Subcutaneous abdominal adipose tissue (tissue), 5 donors: ENCODE measurements at regions not wholly inside any gene's neighbourhood (a gene's known extent, or its start where the extent isn't known, plus 50 kb on each side); places are given as distances from the start of the nearest gene placed in this dataset.
"Not testable (repeated sequence)": the region's sequence is repeated elsewhere in the genome, so short reads cannot be mapped to it uniquely, and the experiment has no call there.

Experiments
- H3K27ac ChIP-seq: one replicate; pipeline ENCODE4 v1.7.0; 2013; ENCODE audit warnings: low read depth, mild to moderate bottlenecking, inconsistent platforms, low read length, moderate library complexity
- H3K27me3 ChIP-seq, 5 donors: one replicate each; pipeline ENCODE4 v1.7.0; 2013; ENCODE audit warnings: low read length in 5 of 5, inconsistent platforms in 1 of 5; ENCODE audit not compliant: control insufficient read depth in 5 of 5, insufficient read depth in 4 of 5
- H3K36me3 ChIP-seq, 5 donors: one replicate each; pipeline ENCODE4 v1.7.0; 2013; ENCODE audit warnings: low read length in 5 of 5; ENCODE audit not compliant: control insufficient read depth in 5 of 5, insufficient read depth in 5 of 5
- H3K4me1 ChIP-seq, 5 donors: one replicate each; pipeline ENCODE4 v1.7.0; 2013; ENCODE audit warnings: low read length in 5 of 5, mild to moderate bottlenecking in 3 of 5, moderate library complexity in 1 of 5; ENCODE audit not compliant: control insufficient read depth in 5 of 5, insufficient read depth in 5 of 5
- H3K4me3 ChIP-seq, 5 donors: one replicate each; pipeline ENCODE4 v1.7.0; 2013; ENCODE audit warnings: low read length in 5 of 5, low read depth in 1 of 5
- H3K9ac ChIP-seq, 5 donors: one replicate each; pipeline ENCODE4 v1.7.0; 2013; ENCODE audit warnings: low read length in 5 of 5, mild to moderate bottlenecking in 4 of 5, moderate library complexity in 3 of 5
- H3K9me3 ChIP-seq, 5 donors: one replicate each; pipeline ENCODE4 v1.7.0; 2013; ENCODE audit warnings: low read length in 5 of 5; ENCODE audit not compliant: control insufficient read depth in 5 of 5
- donor health status: healthy.
- donor health status: healthy.
- donor health status: healthy.
- donor health status: healthy.
- donor health status: healthy.

DNA sequence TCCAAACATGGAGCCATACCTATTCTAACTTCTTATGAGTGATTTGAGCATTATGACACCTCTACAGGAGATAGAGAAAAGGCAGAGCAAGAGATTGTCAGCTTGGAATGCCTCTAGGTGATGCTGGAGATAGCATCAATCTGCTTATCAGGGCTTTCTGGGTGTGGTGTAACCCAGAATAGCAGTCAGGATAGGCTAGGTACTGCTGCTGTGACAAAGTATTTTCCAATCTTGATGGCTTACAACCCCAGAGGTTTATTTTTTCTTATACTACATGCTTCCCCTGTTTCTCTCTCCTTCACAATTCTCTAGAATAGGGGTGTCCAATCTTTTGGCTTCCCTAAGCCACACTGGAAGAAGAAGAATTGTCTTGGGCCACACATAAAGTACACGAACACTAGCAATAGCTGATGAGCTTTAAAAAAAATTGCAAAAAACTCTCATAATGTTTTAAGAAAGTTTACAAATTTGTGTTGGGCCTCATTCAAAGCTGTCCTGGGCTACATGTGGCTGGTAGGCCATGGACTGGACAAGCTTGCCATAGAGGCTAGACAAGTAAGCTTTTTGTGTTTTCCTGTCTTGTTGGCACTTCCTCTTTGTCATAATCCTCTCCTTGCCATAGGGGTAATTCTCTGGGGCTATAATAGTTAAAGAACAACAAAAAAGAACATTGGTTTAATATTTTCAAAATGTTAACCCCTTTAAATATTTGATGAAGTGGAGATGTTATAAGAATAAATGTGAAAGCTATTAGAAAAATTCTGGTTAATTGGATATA is 123.9 kb upstream of the PMCH start:
- Histone ChIP-seq H3K4me1 (no peaks in the 10 kb centered on the region), H3K4me3 (no peak overlapping the region), H3K9ac (no peak overlapping the region), H3K27me3 (no peaks in the 10 kb centered on the region), H3K36me3 (no peaks in the 10 kb centered on the region), H3K9me3 (peaks cover 0 to 5% (median 0%) of the 10 kb centered on the region in 5 donors), H3K27ac (no peak overlapping the region)

DNA sequence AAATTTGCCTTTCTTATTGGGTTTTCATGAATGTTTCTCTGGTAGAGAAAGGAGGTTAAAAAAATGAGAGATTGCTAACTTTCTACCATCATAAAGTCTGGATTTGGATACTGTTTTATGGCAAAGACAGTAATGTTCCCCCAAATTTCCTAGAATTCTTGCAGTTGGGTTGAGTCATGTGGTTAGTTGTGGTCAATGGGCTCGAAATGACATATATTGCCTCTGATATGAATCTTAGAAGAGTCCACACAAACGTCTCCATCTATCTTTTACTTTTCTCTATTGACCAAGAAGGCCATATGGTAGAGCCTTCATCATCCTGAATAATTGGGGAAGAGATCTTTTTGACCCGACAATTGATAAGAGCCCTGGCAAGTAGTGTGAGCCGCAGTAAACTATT is 119.5 kb upstream of the PMCH start:
- H3K27ac ChIP-seq, result no peak overlapping the region

DNA sequence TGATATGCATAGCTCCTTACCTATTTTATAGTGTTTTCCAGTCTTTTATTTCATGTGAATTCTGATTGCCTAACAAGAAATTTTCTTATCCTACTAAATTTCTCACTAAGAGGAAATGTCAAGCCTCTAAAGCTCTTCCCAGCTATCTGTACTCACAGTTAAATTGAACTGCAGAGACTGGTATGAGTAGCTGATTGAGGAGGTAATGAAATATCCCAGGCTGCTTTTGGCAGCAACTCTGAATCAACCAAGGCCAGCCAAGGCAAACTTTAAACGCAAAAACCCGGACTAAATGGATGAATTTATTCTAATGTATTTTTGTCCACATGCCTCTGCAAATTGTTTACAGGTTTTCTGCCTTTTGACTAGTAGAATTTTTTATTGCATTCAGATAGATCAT is 119.1 kb upstream of the PMCH start:
- H3K36me3 ChIP-seq, result no peaks in the 10 kb centered on the region
- no peak overlapping the region for H3K27ac ChIP-seq
- no peaks in the 10 kb centered on the region for H3K4me1 ChIP-seq
- H3K27me3 ChIP-seq, result no peaks in the 10 kb centered on the region
- no peak overlapping the region for H3K4me3 ChIP-seq
- no peak overlapping the region for H3K9ac ChIP-seq
- H3K9me3 ChIP-seq, result peaks cover 0 to 5% (median 0%) of the 10 kb centered on the region in 5 donors

More for the DNA sequence above, 119.5 kb upstream of the PMCH start:
- H3K4me1 ChIP-seq, result no peaks in the 10 kb centered on the region
- peaks cover 0 to 5% (median 0%) of the 10 kb centered on the region in 5 donors for H3K9me3 ChIP-seq
- H3K4me3 ChIP-seq, result no peak overlapping the region
- H3K27me3 ChIP-seq, result no peaks in the 10 kb centered on the region
- no peak overlapping the region for H3K9ac ChIP-seq
- H3K36me3 ChIP-seq, result no peaks in the 10 kb centered on the region

DNA sequence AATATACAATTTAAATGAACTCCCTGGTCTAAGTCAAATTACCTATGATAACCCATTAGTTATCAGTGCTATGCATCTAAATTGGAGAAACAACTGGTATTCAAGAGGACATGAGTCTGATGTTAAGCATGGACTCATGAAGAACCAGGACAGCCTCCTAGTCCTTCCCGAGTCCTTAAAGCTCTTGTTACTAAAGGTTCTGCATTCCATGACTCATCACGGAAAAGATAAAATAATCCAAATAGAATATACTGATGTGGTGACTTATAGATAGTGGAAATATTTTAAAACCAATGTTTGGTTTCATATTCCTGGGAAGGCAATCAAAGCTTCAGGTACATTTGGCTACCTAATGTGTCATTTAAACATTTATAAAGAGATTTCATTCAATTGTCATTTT is 117.2 kb upstream of the PMCH start:
- Histone ChIP-seq H3K27me3 (no peaks in the 10 kb centered on the region), H3K4me3 (no peak overlapping the region), H3K9me3 (no peaks in the 10 kb centered on the region), H3K9ac (no peak overlapping the region), H3K4me1 (no peaks in the 10 kb centered on the region), H3K27ac (no peak overlapping the region), H3K36me3 (no peaks in the 10 kb centered on the region)

DNA sequence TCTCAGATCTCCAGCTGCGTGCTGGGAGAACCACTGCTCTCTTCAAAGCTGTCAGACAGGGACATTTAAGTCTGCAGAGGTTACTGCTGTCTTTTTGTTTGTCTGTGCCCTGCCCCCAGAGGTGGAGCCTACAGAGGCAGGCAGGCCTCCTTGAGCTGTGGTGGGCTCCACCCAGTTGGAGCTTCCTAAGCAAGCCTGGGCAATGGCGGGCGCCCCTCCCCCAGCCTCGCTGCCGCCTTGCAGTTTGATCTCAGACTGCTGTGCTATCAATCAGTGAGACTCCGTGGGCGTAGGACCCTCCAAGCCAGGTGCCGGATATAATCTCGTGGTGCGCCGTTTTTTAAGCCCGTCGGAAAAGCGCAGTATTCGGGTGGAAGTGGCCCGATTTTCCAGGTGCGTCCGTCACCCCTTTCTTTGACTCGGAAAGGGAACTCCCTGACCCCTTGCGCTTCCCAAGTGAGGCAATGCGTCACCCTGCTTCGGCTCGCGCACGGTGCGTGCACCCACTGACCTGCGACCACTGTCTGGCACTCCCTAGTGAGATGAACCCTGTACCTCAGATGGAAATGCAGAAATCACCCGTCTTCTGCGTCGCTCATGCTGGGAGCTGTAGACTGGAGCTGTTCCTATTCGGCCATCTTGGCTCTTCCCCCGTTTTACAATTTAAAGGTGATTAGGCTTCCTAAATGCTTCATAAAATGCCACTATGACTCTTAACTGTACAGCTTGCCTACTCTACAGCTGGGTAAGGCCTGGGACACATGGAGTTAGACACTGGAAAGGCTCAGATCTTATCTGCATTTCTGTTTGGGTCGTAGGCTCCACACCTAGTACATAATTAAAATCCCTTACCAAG is 115.7 kb upstream of the PMCH start:
- H3K36me3 ChIP-seq, H3K9me3 ChIP-seq, H3K9ac ChIP-seq, H3K27ac ChIP-seq, H3K27me3 ChIP-seq, H3K4me3 ChIP-seq, H3K4me1 ChIP-seq: not testable (repeated sequence)

DNA sequence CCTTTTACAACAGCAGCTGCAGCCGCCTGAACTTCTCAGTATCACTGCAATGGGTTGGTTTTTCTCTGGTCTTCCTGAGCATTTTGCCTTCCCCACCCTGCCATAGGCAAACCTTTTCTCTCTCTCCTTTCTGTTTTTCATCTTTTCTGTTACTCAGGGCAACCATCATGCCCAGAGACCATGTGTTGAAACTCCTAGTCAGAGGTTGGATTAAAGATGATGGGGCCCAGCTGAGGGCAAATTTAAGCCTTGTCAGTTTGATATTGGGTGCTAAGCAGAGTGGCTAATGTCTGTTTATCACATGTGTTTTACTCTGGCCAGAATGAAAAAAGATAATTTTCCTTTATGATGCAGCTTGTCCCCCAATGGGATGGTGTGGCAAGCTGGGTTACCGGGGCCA is 107.9 kb upstream of the PMCH start:
- Histone ChIP-seq H3K27me3 (no peaks in the 10 kb centered on the region), H3K9me3 (peaks cover 0 to 7% (median 0%) of the 10 kb centered on the region in 5 donors), H3K4me3 (no peak overlapping the region), H3K4me1 (peaks cover 0 to 14% (median 8%) of the 10 kb centered on the region in 5 donors), H3K36me3 (no peaks in the 10 kb centered on the region), H3K9ac (peak overlapping the region in 2 of 5 donors; percentile 47 to 56), H3K27ac (peak overlapping the region; percentile 59)

DNA sequence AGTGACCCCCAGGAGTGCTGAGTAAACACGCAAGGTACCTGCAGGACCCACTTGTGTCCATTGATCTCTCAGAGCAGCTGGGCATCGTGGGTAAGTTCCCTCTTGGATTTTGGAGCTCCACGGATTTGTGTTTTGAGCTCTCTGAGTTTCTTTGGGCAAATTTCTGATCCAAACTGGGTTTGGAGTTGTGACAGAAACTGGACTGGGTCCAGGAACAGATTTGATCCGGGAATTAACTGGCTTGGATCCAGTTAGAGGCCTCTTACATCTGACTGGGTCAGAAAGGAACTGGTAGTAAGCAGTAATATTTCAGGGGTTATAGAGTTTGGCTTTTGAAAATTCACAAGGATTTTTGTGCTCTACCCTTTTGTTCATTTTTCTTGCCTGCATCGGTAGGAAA is 107.0 kb upstream of the PMCH start:
- H3K36me3 ChIP-seq, H3K4me3 ChIP-seq, H3K9me3 ChIP-seq, H3K27me3 ChIP-seq: not testable (repeated sequence)
- peak overlapping the region; percentile 59 for H3K27ac ChIP-seq
- H3K9ac ChIP-seq, result peak overlapping the region in 1 of 5 donors; percentile 56
- H3K4me1 ChIP-seq, result peaks cover 0 to 14% (median 8%) of the 10 kb centered on the region in 5 donors

DNA sequence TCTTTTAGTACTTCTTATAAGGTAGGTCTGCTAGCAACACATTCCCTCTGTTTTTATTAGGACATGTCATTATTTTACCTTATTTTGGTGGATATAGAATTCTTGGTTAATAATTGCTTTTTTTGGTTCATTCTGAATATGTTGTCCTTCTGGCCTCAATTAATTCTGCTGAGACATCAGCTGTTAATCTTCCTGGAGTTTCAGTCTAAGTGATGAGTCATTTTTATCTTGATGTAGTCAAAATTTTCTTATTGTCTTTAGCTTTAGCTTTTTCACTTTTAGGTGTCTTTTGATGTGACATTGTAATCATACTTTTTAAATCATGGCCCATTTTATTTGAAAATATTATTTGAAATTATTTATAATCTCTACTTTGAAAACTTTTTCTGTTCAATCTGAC is 104.9 kb upstream of the PMCH start:
- Histone ChIP-seq H3K36me3 (no peaks in the 10 kb centered on the region), H3K27ac (no peak overlapping the region), H3K4me3 (no peak overlapping the region), H3K4me1 (peaks cover 0 to 14% (median 8%) of the 10 kb centered on the region in 5 donors), H3K27me3 (no peaks in the 10 kb centered on the region), H3K9me3 (peaks cover 0 to 7% (median 0%) of the 10 kb centered on the region in 5 donors), H3K9ac (no peak overlapping the region)

DNA sequence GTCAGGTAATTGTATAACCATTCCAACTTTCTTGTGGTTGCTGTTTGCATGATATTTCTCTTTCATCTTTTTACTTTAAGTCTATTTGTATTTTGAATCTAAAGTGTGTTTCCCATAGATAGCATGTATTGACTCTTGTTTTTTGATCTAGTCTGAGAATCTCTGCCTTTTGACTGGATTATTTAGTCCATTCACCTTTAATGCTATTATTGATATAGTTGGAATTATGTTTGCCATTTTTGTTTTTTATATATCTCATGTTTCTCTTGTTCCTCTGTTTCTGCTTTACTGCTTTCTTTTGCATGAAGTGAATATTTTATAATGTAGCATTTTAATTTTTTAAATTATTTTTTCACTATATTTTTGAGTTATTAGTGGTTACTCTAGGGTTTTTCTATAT is 103.9 kb upstream of the PMCH start:
- Histone ChIP-seq H3K9ac (no peak overlapping the region), H3K36me3 (no peaks in the 10 kb centered on the region), H3K27ac (no peak overlapping the region), H3K9me3 (peaks cover 0 to 7% (median 0%) of the 10 kb centered on the region in 5 donors), H3K4me1 (peaks cover 0 to 14% (median 8%) of the 10 kb centered on the region in 5 donors), H3K27me3 (no peaks in the 10 kb centered on the region), H3K4me3 (no peak overlapping the region)

DNA sequence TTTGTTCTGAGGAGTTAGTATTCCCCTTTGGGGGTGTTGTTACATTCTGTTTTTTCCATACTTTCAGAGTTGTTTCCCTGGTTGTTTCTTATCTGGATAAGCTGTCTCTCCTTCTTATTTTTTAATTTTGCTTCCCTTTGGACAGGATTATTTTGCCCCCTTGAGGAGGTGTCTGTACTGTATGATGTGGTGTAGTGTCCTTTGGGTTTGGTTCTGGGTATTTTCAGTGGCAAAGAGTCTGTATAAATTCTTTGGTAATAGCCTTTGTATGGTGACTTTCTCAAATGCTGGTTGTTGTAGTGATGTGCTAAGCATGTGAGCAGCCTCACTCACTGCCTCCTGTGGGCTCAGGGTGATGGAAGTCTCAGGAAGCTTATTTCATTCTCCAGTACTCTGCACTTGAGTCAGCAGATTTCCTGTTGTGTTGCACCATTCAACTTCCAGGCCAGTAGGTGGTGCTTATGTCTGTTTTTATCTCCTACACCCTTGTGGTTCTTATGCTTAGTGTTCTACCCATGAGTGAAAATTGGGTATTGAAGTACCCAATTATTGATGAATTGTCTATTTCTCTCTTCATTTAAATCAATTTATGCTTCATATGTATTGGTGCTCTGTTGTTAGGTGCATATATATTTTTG is 103.3 kb upstream of the PMCH start:
- Histone ChIP-seq H3K9ac (no peak overlapping the region), H3K4me1 (peaks cover 0 to 14% (median 8%) of the 10 kb centered on the region in 5 donors)

More for the DNA sequence above, 103.3 kb upstream of the PMCH start:
- Histone ChIP-seq H3K36me3 (no peaks in the 10 kb centered on the region), H3K9me3 (peaks cover 0 to 7% (median 0%) of the 10 kb centered on the region in 5 donors), H3K27me3 (no peaks in the 10 kb centered on the region), H3K4me3 (no peak overlapping the region), H3K27ac (no peak overlapping the region)
